ENCODE measurements at regions not wholly inside any gene's neighbourhood (a gene's known extent, or its start where the extent isn't known, plus 50 kb on each side); places are given as distances from the start of the nearest gene placed in this dataset.

GRCh38 chr4:127036296-127036695, 596.5 kb upstream of the INTU start:
- H3K9me3 ChIP-seq (replicated peaks; ENCODE audit: insufficient read depth, low read length), result no peaks in the 10 kb centered on the region
- no peaks in the 10 kb centered on the region for H4K20me1 ChIP-seq (ENCODE audit: insufficient read depth, low read length)
- no peaks in the 10 kb centered on the region for H3K27me3 ChIP-seq (replicated peaks; ENCODE audit: insufficient read depth, low read length)
- no peaks in the 10 kb centered on the region for H3K9me2 ChIP-seq (replicated peaks; ENCODE audit: insufficient read depth, low read length)
- TF ChIP-seq EZH2 (optimal IDR thresholded peaks at IDR 0.05; ENCODE audit: low read depth, low read length), result no peak
- no peak for TF ChIP-seq EZH2phosphoT487 (IDR thresholded peaks at IDR 0.05; ENCODE audit: low read length)
- TF ChIP-seq, protein P1, sequence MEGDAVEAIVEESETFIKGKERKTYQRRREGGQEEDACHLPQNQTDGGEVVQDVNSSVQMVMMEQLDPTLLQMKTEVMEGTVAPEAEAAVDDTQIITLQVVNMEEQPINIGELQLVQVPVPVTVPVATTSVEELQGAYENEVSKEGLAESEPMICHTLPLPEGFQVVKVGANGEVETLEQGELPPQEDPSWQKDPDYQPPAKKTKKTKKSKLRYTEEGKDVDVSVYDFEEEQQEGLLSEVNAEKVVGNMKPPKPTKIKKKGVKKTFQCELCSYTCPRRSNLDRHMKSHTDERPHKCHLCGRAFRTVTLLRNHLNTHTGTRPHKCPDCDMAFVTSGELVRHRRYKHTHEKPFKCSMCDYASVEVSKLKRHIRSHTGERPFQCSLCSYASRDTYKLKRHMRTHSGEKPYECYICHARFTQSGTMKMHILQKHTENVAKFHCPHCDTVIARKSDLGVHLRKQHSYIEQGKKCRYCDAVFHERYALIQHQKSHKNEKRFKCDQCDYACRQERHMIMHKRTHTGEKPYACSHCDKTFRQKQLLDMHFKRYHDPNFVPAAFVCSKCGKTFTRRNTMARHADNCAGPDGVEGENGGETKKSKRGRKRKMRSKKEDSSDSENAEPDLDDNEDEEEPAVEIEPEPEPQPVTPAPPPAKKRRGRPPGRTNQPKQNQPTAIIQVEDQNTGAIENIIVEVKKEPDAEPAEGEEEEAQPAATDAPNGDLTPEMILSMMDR (IDR thresholded peaks at IDR 0.05; ENCODE audit: low read length), result no peak
- H3K79me2 ChIP-seq (ENCODE audit: low read length), result no peaks in the 10 kb centered on the region
- no peak overlapping the region for H3K4me3 ChIP-seq (ENCODE audit: low read length)
- H3K9ac ChIP-seq (ENCODE audit: low read length), result no peak overlapping the region
- DNase-seq, result no peak
- no peaks in the 10 kb centered on the region for H3F3A ChIP-seq (ENCODE audit: insufficient read depth, low read length)
- no peak overlapping the region for H3K4me2 ChIP-seq (ENCODE audit: low read depth, low read length)
- H3K36me3 ChIP-seq (replicated peaks; ENCODE audit: insufficient read depth, low read length), result no peaks in the 10 kb centered on the region
- no peak overlapping the region for H2AFZ ChIP-seq (ENCODE audit: low read length)
- no peak overlapping the region for H3K27ac ChIP-seq (ENCODE audit: low read length)
- H3K4me1 ChIP-seq (ENCODE audit: low read length), result no peaks in the 10 kb centered on the region

DNA sequence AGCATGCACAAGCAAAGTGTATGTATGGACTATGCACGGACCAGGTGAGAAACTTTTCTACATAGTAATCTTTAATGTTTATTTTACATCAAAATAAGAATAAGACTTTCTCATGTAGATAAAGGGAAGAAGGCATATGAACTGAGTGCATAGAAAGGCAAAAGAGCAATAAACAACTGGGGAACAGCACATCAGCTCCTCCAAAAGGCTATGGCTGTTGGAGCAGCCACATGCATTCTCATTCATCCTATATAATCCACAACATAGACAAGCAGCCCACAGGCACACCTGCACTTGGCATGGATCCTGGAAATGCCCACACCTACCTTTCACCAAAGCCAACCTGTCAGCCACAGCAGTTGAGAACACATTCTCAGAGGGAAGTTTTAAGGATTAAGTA, 586.9 kb upstream of the INTU start:
- Histone ChIP-seq H4K20me1 (ENCODE audit: insufficient read depth, low read length) (no peaks in the 10 kb centered on the region), H3K4me3 (ENCODE audit: low read length) (no peak overlapping the region), H3K9me3 (replicated peaks; ENCODE audit: insufficient read depth, low read length) (no peaks in the 10 kb centered on the region), H3K27ac (ENCODE audit: low read length) (no peak overlapping the region), H3K4me1 (ENCODE audit: low read length) (no peaks in the 10 kb centered on the region), H3K36me3 (replicated peaks; ENCODE audit: insufficient read depth, low read length) (no peaks in the 10 kb centered on the region), H3K79me2 (ENCODE audit: low read length) (no peaks in the 10 kb centered on the region), H3K4me2 (ENCODE audit: low read depth, low read length) (no peak overlapping the region), H3K9me2 (replicated peaks; ENCODE audit: insufficient read depth, low read length) (no peaks in the 10 kb centered on the region), H3K9ac (ENCODE audit: low read length) (no peak overlapping the region), H3K27me3 (replicated peaks; ENCODE audit: insufficient read depth, low read length) (no peaks in the 10 kb centered on the region), H3F3A (ENCODE audit: insufficient read depth, low read length) (no peaks in the 10 kb centered on the region), H2AFZ (ENCODE audit: low read length) (no peak overlapping the region)
- no peak for TF ChIP-seq EZH2phosphoT487 (IDR thresholded peaks at IDR 0.05; ENCODE audit: low read length)
- no peak for TF ChIP-seq EZH2 (optimal IDR thresholded peaks at IDR 0.05; ENCODE audit: low read depth, low read length)
- TF ChIP-seq, protein P1 (IDR thresholded peaks at IDR 0.05; ENCODE audit: low read length), result no peak
- DNase-seq, result no peak

GRCh38 chr4:127047930-127048329, 584.8 kb upstream of the INTU start:
- Histone ChIP-seq H3K36me3 (replicated peaks; ENCODE audit: insufficient read depth, low read length) (no peaks in the 10 kb centered on the region), H3K9me3 (replicated peaks; ENCODE audit: insufficient read depth, low read length) (no peaks in the 10 kb centered on the region), H3K9ac (ENCODE audit: low read length) (no peak overlapping the region), H3F3A (ENCODE audit: insufficient read depth, low read length) (no peaks in the 10 kb centered on the region), H3K4me3 (ENCODE audit: low read length) (no peak overlapping the region), H4K20me1 (ENCODE audit: insufficient read depth, low read length) (no peaks in the 10 kb centered on the region), H3K79me2 (ENCODE audit: low read length) (no peaks in the 10 kb centered on the region), H3K27me3 (replicated peaks; ENCODE audit: insufficient read depth, low read length) (no peaks in the 10 kb centered on the region), H3K4me2 (ENCODE audit: low read depth, low read length) (no peak overlapping the region), H3K27ac (ENCODE audit: low read length) (no peak overlapping the region), H3K9me2 (replicated peaks; ENCODE audit: insufficient read depth, low read length) (no peaks in the 10 kb centered on the region), H2AFZ (ENCODE audit: low read length) (no peak overlapping the region), H3K4me1 (ENCODE audit: low read length) (no peaks in the 10 kb centered on the region)
- TF ChIP-seq EZH2phosphoT487 (IDR thresholded peaks at IDR 0.05; ENCODE audit: low read length) (no peak), EZH2 (optimal IDR thresholded peaks at IDR 0.05; ENCODE audit: low read depth, low read length) (no peak)
- TF ChIP-seq, protein P1 (IDR thresholded peaks at IDR 0.05; ENCODE audit: low read length), result no peak
- no peak for DNase-seq
